DOHH2 (cell line): ENCODE measurements at regions not wholly inside any gene's neighbourhood (a gene's known extent, or its start where the extent isn't known, plus 50 kb on each side); places are given as distances from the start of the nearest gene placed in this dataset.

Source experiments
- CTCF ChIP-seq: fragments of 200-600 bp; sonication (generic); IDR thresholded peaks from one replicate; pipeline ENCODE4 v1.5.1; 2014; ENCODE audit warnings: antibody characterized with exemption, mild to moderate bottlenecking, low read depth, low read length; ENCODE audit not compliant: poor library complexity, severe bottlenecking
- EZH2phosphoT487 ChIP-seq: fragments of 200-600 bp; sonication (generic); IDR thresholded peaks from 2 replicates; pipeline ENCODE4 v1.6.1; 2017; ENCODE audit warnings: borderline replicate concordance, mild to moderate bottlenecking, antibody characterized with exemption, low read length, moderate library complexity, mixed read lengths

- TF ChIP-seq EZH2phosphoT487 (no peak), CTCF (no peak)
Observed at GRCh38 chr1:164154622-164155021, 404.4 kb upstream of the PBX1 start.
